DND-41 (cell line): ENCODE measurements at regions not wholly inside any gene's neighbourhood (a gene's known extent, or its start where the extent isn't known, plus 50 kb on each side); places are given as distances from the start of the nearest gene placed in this dataset.

Source experiments
- ATAC-seq: fragments of 200-7000 bp; cut with Tn5 transposase; 3 replicates; pipeline ENCODE4 v1.9.1; 2021; ENCODE audit warnings: low read depth; ENCODE audit not compliant: insufficient read depth
- DNase-seq: peaks from one replicate; pipeline ENCODE4 v3.0.0-alpha.2; 2020
- H2AFZ ChIP-seq: 2 replicates; pipeline ENCODE4 v1.6.0; 2012; ENCODE audit warnings: low read depth, low read length
- H3K27ac ChIP-seq: 2 replicates; pipeline ENCODE4 v1.5.1; 2012; ENCODE audit warnings: low read length, inconsistent platforms
- H3K27me3 ChIP-seq: fragments of 200-600 bp; sonication (generic); 2 replicates; pipeline ENCODE4 v1.6.0; 2012; ENCODE audit warnings: low read length, mild to moderate bottlenecking, inconsistent platforms; ENCODE audit not compliant: insufficient read depth, poor library complexity
- H3K36me3 ChIP-seq: 2 replicates; pipeline ENCODE4 v1.5.1; 2012; ENCODE audit warnings: low read length, inconsistent platforms; ENCODE audit not compliant: insufficient read depth
- H3K4me1 ChIP-seq: 2 replicates; pipeline ENCODE4 v1.5.1; 2012; ENCODE audit warnings: mild to moderate bottlenecking, low read length; ENCODE audit not compliant: insufficient read depth
- H3K4me2 ChIP-seq: 2 replicates; pipeline ENCODE4 v1.6.0; 2012; ENCODE audit warnings: mild to moderate bottlenecking, moderate library complexity, low read length, inconsistent platforms; ENCODE audit not compliant: insufficient read depth
- H3K4me3 ChIP-seq, 2 experiments: fragments of 200-600 bp in 1 of 2; shearing (Covaris generic) in 1 of 2; 2 replicates each; pipeline ENCODE4 v1.5.1; 2012 to 2016; ENCODE audit warnings: inconsistent platforms in 2 of 2, low read length in 2 of 2, mild to moderate bottlenecking in 2 of 2, low read depth in 1 of 2, moderate library complexity in 1 of 2
- H3K79me2 ChIP-seq: 2 replicates; pipeline ENCODE4 v1.6.0; 2012; ENCODE audit warnings: low read length, inconsistent platforms; ENCODE audit not compliant: insufficient read depth
- H3K9ac ChIP-seq: 2 replicates; pipeline ENCODE4 v1.6.0; 2012; ENCODE audit warnings: low read depth, mild to moderate bottlenecking, inconsistent platforms, low read length, moderate library complexity
- H3K9me3 ChIP-seq: 2 replicates; pipeline ENCODE4 v1.5.1; 2012; ENCODE audit warnings: low read length, moderate library complexity, mild to moderate bottlenecking, inconsistent platforms; ENCODE audit not compliant: insufficient read depth, severe bottlenecking
- H4K20me1 ChIP-seq: 2 replicates; pipeline ENCODE4 v1.6.0; 2012; ENCODE audit warnings: low read length; ENCODE audit not compliant: insufficient read depth
- CTCF ChIP-seq: IDR thresholded peaks from 2 replicates; pipeline ENCODE4 v1.5.1; 2012; ENCODE audit warnings: borderline replicate concordance, low read length, moderate library complexity, mild to moderate bottlenecking; ENCODE audit not compliant: poor library complexity, severe bottlenecking; ENCODE audit errors: extremely low read depth
- EZH2 ChIP-seq: IDR thresholded peaks from 3 replicates; pipeline ENCODE4 v1.6.1; 2012; ENCODE audit warnings: borderline replicate concordance, low read depth, mild to moderate bottlenecking, moderate library complexity, low read length, inconsistent platforms; ENCODE audit not compliant: severe bottlenecking

- Histone ChIP-seq H3K9ac (no peak overlapping the region), H2AFZ (no peak overlapping the region), H3K79me2 (no peaks in the 10 kb centered on the region), H3K27ac (no peak overlapping the region), H3K36me3 (no peaks in the 10 kb centered on the region), H3K4me1 (peaks cover 10% of the 10 kb centered on the region), H3K27me3 (no peaks in the 10 kb centered on the region), H3K9me3 (no peaks in the 10 kb centered on the region), H3K4me2 (no peak overlapping the region), H4K20me1 (no peaks in the 10 kb centered on the region), H3K4me3 (no peak overlapping the region)
- TF ChIP-seq EZH2: no peak
- no peak for TF ChIP-seq CTCF
- DNase-seq (no peak), ATAC-seq (no peak)
These were observed 449.9 kb downstream of the INHBA start for GRCh38 chr7:41252957-41253356.

DNA sequence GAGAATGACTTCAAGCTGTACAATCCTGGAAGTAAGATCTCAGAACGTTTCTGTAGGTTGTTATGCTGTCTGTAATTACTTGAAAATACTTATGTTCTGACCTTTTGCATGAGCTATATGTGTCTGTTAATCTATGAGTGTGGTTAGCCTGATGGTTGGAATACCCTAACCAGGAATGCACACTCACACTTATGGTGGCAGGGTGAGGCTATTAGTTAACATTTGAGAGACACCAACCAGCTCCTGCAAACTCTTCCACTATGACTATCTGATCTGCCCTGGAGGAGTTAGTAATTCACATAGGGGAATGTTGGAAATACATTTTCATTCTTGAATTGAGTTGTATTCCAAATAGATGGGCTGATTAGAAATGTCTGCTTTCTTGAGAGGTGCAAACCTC is 450.3 kb downstream of the INHBA start:
- Histone ChIP-seq H3K79me2 (no peaks in the 10 kb centered on the region), H3K4me2 (no peak overlapping the region), H3K9me3 (no peaks in the 10 kb centered on the region), H3K27me3 (no peaks in the 10 kb centered on the region), H2AFZ (no peak overlapping the region), H3K27ac (no peak overlapping the region), H3K36me3 (no peaks in the 10 kb centered on the region), H3K4me1 (peaks cover 6% of the 10 kb centered on the region), H3K9ac (no peak overlapping the region), H4K20me1 (no peaks in the 10 kb centered on the region), H3K4me3 (no peak overlapping the region)
- DNase-seq (no peak), ATAC-seq (no peak)
- no peak for TF ChIP-seq EZH2
- no peak for TF ChIP-seq CTCF

DNA sequence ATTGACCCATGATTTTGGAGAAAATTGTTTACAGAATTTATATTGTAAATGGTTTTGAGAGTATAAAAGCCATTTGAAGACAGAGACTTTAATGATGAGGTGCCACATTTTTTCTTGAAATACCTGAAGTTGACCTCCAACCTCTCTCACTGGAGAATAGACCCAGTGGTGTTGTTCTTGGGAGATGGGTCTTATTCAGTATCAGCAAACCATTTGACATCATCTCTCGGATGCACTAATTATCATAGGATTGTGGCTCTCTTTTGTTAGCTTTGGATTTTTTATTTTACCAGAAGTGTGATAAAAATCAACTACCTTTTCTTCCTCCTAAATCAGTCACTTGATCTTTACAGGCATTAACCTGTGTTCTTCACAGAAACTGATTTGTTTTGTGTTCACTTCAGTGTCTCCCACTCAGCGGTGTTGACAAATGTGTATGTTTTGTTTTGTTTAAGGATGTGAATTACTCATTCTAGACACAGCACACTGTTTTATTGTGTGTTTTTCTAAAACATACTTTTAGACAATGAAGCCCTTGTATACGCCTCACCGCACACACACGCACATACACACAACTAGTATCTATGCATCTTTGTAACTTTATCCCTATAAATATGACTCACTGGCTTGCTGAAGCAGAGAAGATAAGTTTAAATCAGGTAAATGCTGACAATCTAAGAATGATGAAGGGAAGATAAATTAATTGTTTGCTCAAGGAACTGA is 455.6 kb downstream of the INHBA start:
- DNase-seq (no peak), ATAC-seq (no peak)
- Histone ChIP-seq H3K27ac (no peak overlapping the region), H3K4me1 (no peaks in the 10 kb centered on the region), H2AFZ (no peak overlapping the region), H3K9ac (no peak overlapping the region), H3K4me2 (no peak overlapping the region), H3K36me3 (no peaks in the 10 kb centered on the region), H3K9me3 (no peaks in the 10 kb centered on the region), H3K4me3 (no peak overlapping the region), H4K20me1 (no peaks in the 10 kb centered on the region), H3K27me3 (no peaks in the 10 kb centered on the region), H3K79me2 (no peaks in the 10 kb centered on the region)
- TF ChIP-seq CTCF: no peak
- TF ChIP-seq EZH2: no peak

GRCh38 chr7:41245916-41246315 is 457.0 kb downstream of the INHBA start:
- no peaks in the 10 kb centered on the region for H3K27me3 ChIP-seq
- no peaks in the 10 kb centered on the region for H3K4me1 ChIP-seq
- no peak overlapping the region for H3K4me2 ChIP-seq
- no peak for ATAC-seq
- no peak overlapping the region for H3K4me3 ChIP-seq
- no peaks in the 10 kb centered on the region for H3K36me3 ChIP-seq
- H3K9ac ChIP-seq: no peak overlapping the region
- H3K79me2 ChIP-seq: no peaks in the 10 kb centered on the region
- no peak for TF ChIP-seq CTCF
- no peak for TF ChIP-seq EZH2
- H3K9me3 ChIP-seq: no peaks in the 10 kb centered on the region
- H4K20me1 ChIP-seq: no peaks in the 10 kb centered on the region
- no peak overlapping the region for H2AFZ ChIP-seq
- H3K27ac ChIP-seq: no peak overlapping the region
- DNase-seq: no peak
